GM21737 (cell line): ENCODE measurements at regions not wholly inside any gene's neighbourhood (a gene's known extent, or its start where the extent isn't known, plus 50 kb on each side); places are given as distances from the start of the nearest gene placed in this dataset.

Experiments
- ATAC-seq: cut with Tn5 transposase; IDR thresholded peaks from one replicate; pipeline ENCODE4 v1.9.1; 2021; ENCODE audit warnings: mild to moderate bottlenecking, moderate library complexity; ENCODE audit not compliant: unreplicated experiment

- ATAC-seq: no peak
Measured at GRCh38 chr7:131745390-131746248, 189.2 kb upstream of the PODXL start.

GRCh38 chr7:131741446-131741845 is 185.0 kb upstream of the PODXL start:
- ATAC-seq: no peak

- no peak for ATAC-seq
Measured at GRCh38 chr7:131737746-131738465, 181.5 kb upstream of the PODXL start.

- ATAC-seq: no peak
Measured at GRCh38 chr7:131735101-131735500, 178.7 kb upstream of the PODXL start.

- ATAC-seq: no peak
Measured at GRCh38 chr7:131733604-131734003, 177.2 kb upstream of the PODXL start.

- ATAC-seq: no peak
Measured at GRCh38 chr7:131727189-131727588, 170.8 kb upstream of the PODXL start.

- ATAC-seq: no peak
Measured at GRCh38 chr7:131726686-131727085, 170.3 kb upstream of the PODXL start.

- ATAC-seq: no peak
Measured at GRCh38 chr7:131726031-131726430, 169.6 kb upstream of the PODXL start.

GRCh38 chr7:131724776-131725345 is 168.4 kb upstream of the PODXL start:
- ATAC-seq: no peak

- ATAC-seq: no peak
Measured at GRCh38 chr7:131723926-131724325, 167.5 kb upstream of the PODXL start.

GRCh38 chr7:131722371-131722770 is 165.9 kb upstream of the PODXL start:
- ATAC-seq: no peak

GRCh38 chr7:131721660-131722059 is 165.2 kb upstream of the PODXL start:
- ATAC-seq: no peak

GRCh38 chr7:131720703-131721102 is 164.3 kb upstream of the PODXL start:
- no peak for ATAC-seq

- no peak for ATAC-seq
Measured at GRCh38 chr7:131717181-131717580, 160.8 kb upstream of the PODXL start.

- ATAC-seq: no peak
Measured at GRCh38 chr7:131699323-131699722, 142.9 kb upstream of the PODXL start.

- ATAC-seq: no peak
Measured at GRCh38 chr7:131692131-131692960, 135.9 kb upstream of the PODXL start.

- ATAC-seq: no peak
Measured at GRCh38 chr7:131691454-131692130, 135.2 kb upstream of the PODXL start.

GRCh38 chr7:131690441-131690840 is 134.0 kb upstream of the PODXL start:
- no peak for ATAC-seq

- no peak for ATAC-seq
Measured at GRCh38 chr7:131689662-131690234, 133.3 kb upstream of the PODXL start.
